ENCODE measurements at regions not wholly inside any gene's neighbourhood (a gene's known extent, or its start where the extent isn't known, plus 50 kb on each side); places are given as distances from the start of the nearest gene placed in this dataset.
A peak's percentile ranks its signal among the peaks of the same experiment; 100 is the strongest.

GRCh38 chr11:28770806-28771205 is 662.6 kb downstream of the METTL15 start:
- H3K4me3 ChIP-seq (ENCODE audit: low read depth, low read length): no peak overlapping the region
- no peak for DNase-seq (ENCODE audit: low read depth)

- H3K4me3 ChIP-seq (ENCODE audit: low read depth, low read length): no peak overlapping the region
- DNase-seq (ENCODE audit: low read depth): no peak
These were observed 659.4 kb downstream of the METTL15 start for GRCh38 chr11:28767574-28767973.

GRCh38 chr11:28763876-28764275 is 655.7 kb downstream of the METTL15 start:
- DNase-seq (ENCODE audit: low read depth): no peak
- H3K4me3 ChIP-seq (ENCODE audit: low read depth, low read length): no peak overlapping the region

GRCh38 chr11:28763151-28763550 is 655.0 kb downstream of the METTL15 start:
- no peak for DNase-seq (ENCODE audit: low read depth)
- no peak overlapping the region for H3K4me3 ChIP-seq (ENCODE audit: low read depth, low read length)

GRCh38 chr11:28760676-28761390 is 652.6 kb downstream of the METTL15 start:
- no peak overlapping the region for H3K4me3 ChIP-seq (ENCODE audit: low read depth, low read length)
- DNase-seq (ENCODE audit: low read depth): peak; percentile 36

GRCh38 chr11:28759311-28759710 is 651.1 kb downstream of the METTL15 start:
- H3K4me3 ChIP-seq (ENCODE audit: low read depth, low read length): no peak overlapping the region
- no peak for DNase-seq (ENCODE audit: low read depth)

GRCh38 chr11:28757725-28758515 is 649.7 kb downstream of the METTL15 start:
- peak; percentile 15 for DNase-seq (ENCODE audit: low read depth)
- H3K4me3 ChIP-seq (ENCODE audit: low read depth, low read length): no peak overlapping the region

GRCh38 chr11:28756977-28757376 is 648.8 kb downstream of the METTL15 start:
- DNase-seq (ENCODE audit: low read depth): peak; percentile 41

GRCh38 chr11:28743061-28743550 is 634.9 kb downstream of the METTL15 start:
- no peak for DNase-seq (ENCODE audit: low read depth)
- no peak overlapping the region for H3K4me3 ChIP-seq (ENCODE audit: low read depth, low read length)

More at GRCh38 chr11:28756977-28757376, 648.8 kb downstream of the METTL15 start:
- H3K4me3 ChIP-seq (ENCODE audit: low read depth, low read length): no peak overlapping the region

GRCh38 chr11:28739489-28740280 is 631.5 kb downstream of the METTL15 start:
- no peak for DNase-seq (ENCODE audit: low read depth)
- H3K4me3 ChIP-seq (ENCODE audit: low read depth, low read length): no peak overlapping the region

GRCh38 chr11:28738549-28738948 is 630.4 kb downstream of the METTL15 start:
- H3K4me3 ChIP-seq (ENCODE audit: low read depth, low read length): no peak overlapping the region
- no peak for DNase-seq (ENCODE audit: low read depth)

- no peak overlapping the region for H3K4me3 ChIP-seq (ENCODE audit: low read depth, low read length)
- DNase-seq (ENCODE audit: low read depth): no peak
These were observed 628.1 kb downstream of the METTL15 start for GRCh38 chr11:28736256-28736655.

GRCh38 chr11:28735511-28735910 is 627.3 kb downstream of the METTL15 start:
- H3K4me3 ChIP-seq (ENCODE audit: low read depth, low read length): no peak overlapping the region
- no peak for DNase-seq (ENCODE audit: low read depth)

GRCh38 chr11:28730889-28731288 is 622.7 kb downstream of the METTL15 start:
- H3K4me3 ChIP-seq (ENCODE audit: low read depth, low read length): no peak overlapping the region
- DNase-seq (ENCODE audit: low read depth): no peak

- no peak for DNase-seq (ENCODE audit: low read depth)
- no peak overlapping the region for H3K4me3 ChIP-seq (ENCODE audit: low read depth, low read length)
These were observed 622.1 kb downstream of the METTL15 start for GRCh38 chr11:28730336-28730735.

- H3K4me3 ChIP-seq (ENCODE audit: low read depth, low read length): no peak overlapping the region
- DNase-seq (ENCODE audit: low read depth): no peak
These were observed 621.2 kb downstream of the METTL15 start for GRCh38 chr11:28729339-28729738.

GRCh38 chr11:28728666-28729065 is 620.5 kb downstream of the METTL15 start:
- no peak for DNase-seq (ENCODE audit: low read depth)
- H3K4me3 ChIP-seq (ENCODE audit: low read depth, low read length): no peak overlapping the region

- no peak for DNase-seq (ENCODE audit: low read depth)
- H3K4me3 ChIP-seq (ENCODE audit: low read depth, low read length): no peak overlapping the region
These were observed 619.1 kb downstream of the METTL15 start for GRCh38 chr11:28727254-28727653.

GRCh38 chr11:28726432-28726831 is 618.2 kb downstream of the METTL15 start:
- H3K4me3 ChIP-seq (ENCODE audit: low read depth, low read length): no peak overlapping the region
- no peak for DNase-seq (ENCODE audit: low read depth)

GRCh38 chr11:28715726-28716125 is 607.5 kb downstream of the METTL15 start:
- DNase-seq (ENCODE audit: low read depth): no peak
- no peak overlapping the region for H3K4me3 ChIP-seq (ENCODE audit: low read depth, low read length)

Measured in skeletal muscle cell (primary cell).